Spleen (tissue), 11 donors: ENCODE measurements at regions not wholly inside any gene's neighbourhood (a gene's known extent, or its start where the extent isn't known, plus 50 kb on each side); places are given as distances from the start of the nearest gene placed in this dataset.

Source experiments
- DNase-seq: peaks from one replicate; pipeline ENCODE4 v3.0.0-alpha.2; 2020
- H3K27ac ChIP-seq, 8 donors: fragments of 200-600 bp; sonication (generic) in 7 of 8; 1 replicate in 4 of 8; 2 replicates in 4 of 8; pipeline versions ENCODE4 v1.5.0 to v1.8.0; 2016 to 2021; ENCODE audit warnings: inconsistent platforms in 4 of 8, mild to moderate bottlenecking in 4 of 8, moderate library complexity in 1 of 8
- H3K27me3 ChIP-seq, 7 donors: fragments of 200-600 bp; sonication (generic) in 6 of 7; replicated peaks in 1 of 7; 1 replicate in 4 of 7; 2 replicates in 3 of 7; pipeline versions ENCODE4 v1.5.0 to v1.8.0; 2016 to 2021; ENCODE audit warnings: inconsistent platforms in 3 of 7, mild to moderate bottlenecking in 1 of 7
- H3K36me3 ChIP-seq, 6 donors: fragments of 200-600 bp; sonication (generic) in 5 of 6; 1 replicate in 4 of 6; 2 replicates in 2 of 6; pipeline versions ENCODE4 v1.5.0 to v1.8.0; 2016 to 2021; ENCODE audit warnings: inconsistent platforms in 2 of 6
- H3K4me1 ChIP-seq, 6 donors: fragments of 200-600 bp; sonication (generic) in 5 of 6; 1 replicate in 3 of 6; 2 replicates in 3 of 6; pipeline versions ENCODE4 v1.5.0 to v1.8.0; 2016 to 2021; ENCODE audit warnings: inconsistent platforms in 3 of 6
- H3K4me3 ChIP-seq, 8 donors: fragments of 200-600 bp; sonication (generic) in 7 of 8; 1 replicate in 4 of 8; 2 replicates in 4 of 8; pipeline versions ENCODE4 v1.5.0 to v1.8.0; 2016 to 2021; ENCODE audit warnings: inconsistent platforms in 4 of 8, mild to moderate bottlenecking in 4 of 8, moderate library complexity in 2 of 8
- H3K9me3 ChIP-seq, 8 donors: fragments of 200-600 bp; sonication (generic) in 7 of 8; 1 replicate in 4 of 8; 2 replicates in 4 of 8; pipeline versions ENCODE4 v1.5.0 to v1.8.0; 2016 to 2021; ENCODE audit warnings: inconsistent platforms in 4 of 8
- CTCF ChIP-seq, 11 experiments: fragments of 200-600 bp in 7 of 11; fragments of 450-650 bp in 4 of 11; sonication (generic) in 4 of 11; IDR thresholded peaks in 8 of 11; conservative IDR thresholded peaks in 3 of 11; 1 replicate in 7 of 11; 2 replicates in 4 of 11; pipeline versions ENCODE4 v1.4.0 to v1.8.0; 2016 to 2021; ENCODE audit warnings: antibody characterized with exemption in 11 of 11, inconsistent platforms in 4 of 11, mild to moderate bottlenecking in 1 of 11
- POLR2A ChIP-seq, 3 donors: fragments of 450-650 bp; IDR thresholded peaks; one replicate each; pipeline ENCODE4 v1.5.1; 2017; ENCODE audit warnings: antibody characterized with exemption in 3 of 3, mild to moderate bottlenecking in 1 of 3
- POLR2AphosphoS5 ChIP-seq, 3 donors: sonication (generic); formaldehyde crosslinking; IDR thresholded peaks; one replicate each; pipeline ENCODE4 v1.5.1; 2017; ENCODE audit warnings: antibody characterized with exemption in 3 of 3
- WGBS, 5 donors: extraction: QIAGEN DNeasy Blood & Tissue Kit in 3 of 5; methylation state at CpG; one replicate each; pipeline versions ENCODE4 v1.1.5 to v1.1.7; 2013 to 2018; 5-methylcytosine and 5-hydroxymethylcytosine counted together
- intact Hi-C: fragments of 100-400 bp; cut with DNase I; formaldehyde crosslinking; loops from one replicate; pipeline ENCODE4 v1.15.0; 2023; ENCODE audit warnings: low total_unique reads
- donor health status: healthy with polysubstance abuse.
- donor health status: DM: no; HTN: no; CAD: no; lungs with moderate emphysema.
- donor health status: DM: no; HTN: no; CAD: no.
- donor health status: Bipolar disorder and iron deficiency.
- donor health status: healthy.
- donor health status: DM: no; HTN: no; CAD: no.
- donor health status: DM: yes; HTN: yes; CAD: no.

DNA sequence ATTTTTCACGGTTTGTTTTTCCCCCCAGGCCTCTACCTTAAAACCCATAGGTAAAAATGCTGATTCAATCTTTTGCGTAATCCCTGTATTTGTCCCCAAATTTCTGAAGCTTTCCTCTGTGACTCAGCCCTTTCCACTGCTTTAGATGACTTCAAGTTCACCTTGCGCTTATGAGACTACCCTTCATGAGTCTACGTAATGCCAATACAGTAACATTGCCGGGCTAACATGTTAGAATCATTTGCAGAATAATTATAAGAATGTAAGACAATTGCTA lies 283.0 kb downstream of the TMX3 start:
- no peak overlapping the region for H3K27ac ChIP-seq
- no peak for DNase-seq
- no peak overlapping the region for H3K4me3 ChIP-seq
- TF ChIP-seq POLR2A (IDR thresholded peaks at IDR 0.05) (no peak), CTCF (IDR thresholded peaks at IDR 0.05 in 8 of 11, conservative IDR thresholded peaks at IDR 0.05 in 3 of 11) (no peak), POLR2AphosphoS5 (IDR thresholded peaks at IDR 0.05) (no peak)
- H3K4me1 ChIP-seq = no peaks in the 10 kb centered on the region
- no peaks in the 10 kb centered on the region for H3K27me3 ChIP-seq
- H3K36me3 ChIP-seq = no peaks in the 10 kb centered on the region
- intact Hi-C loops = no loop called here
- 86 to 98% (median 92%) methylated on average over 5 of the region's 5 CpGs for WGBS, 5 donors
- H3K9me3 ChIP-seq = peaks cover 0 to 11% (median 0%) of the 10 kb centered on the region in 8 donors

DNA sequence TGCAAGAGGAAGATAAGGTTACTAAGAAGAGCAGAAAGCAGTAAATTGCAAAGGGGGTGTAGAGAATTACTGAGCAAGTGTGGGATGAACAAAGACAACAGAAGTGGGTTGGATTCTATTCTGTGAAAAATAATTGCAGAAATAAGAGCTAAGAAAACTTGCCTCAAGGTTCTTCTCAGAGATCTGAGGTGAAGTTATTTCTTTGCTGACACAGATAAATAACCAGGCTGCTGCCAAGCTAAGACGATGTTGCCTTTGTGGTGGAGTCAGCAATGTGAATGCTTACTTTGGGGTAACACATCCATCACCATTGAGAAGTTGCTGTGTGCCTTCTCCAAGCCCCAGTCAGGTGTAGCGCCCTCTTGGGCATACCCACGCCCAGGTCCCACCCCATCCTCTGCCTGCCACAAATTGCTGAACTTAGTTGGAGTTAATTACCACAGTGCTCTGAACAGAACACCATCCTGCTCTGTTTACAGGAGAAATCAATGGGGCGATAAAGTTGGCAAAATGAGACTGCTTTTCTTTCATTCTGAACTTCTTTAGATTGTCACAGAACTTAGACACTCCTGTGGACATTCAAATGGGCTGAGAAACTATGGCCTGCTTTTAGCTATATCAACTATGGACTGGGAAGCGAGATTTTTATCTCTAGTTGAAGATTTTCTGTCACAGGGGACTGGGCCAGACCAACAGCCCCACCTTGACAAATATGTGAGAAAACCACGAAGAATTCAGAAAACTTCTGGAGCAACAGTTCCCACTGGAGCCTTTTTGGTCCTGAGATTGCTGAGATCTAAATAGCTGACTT lies 283.6 kb downstream of the TMX3 start:
- WGBS, 5 donors = 67 to 80% (median 76%) methylated on average over 5 to 6 of the region's 6 CpGs
- TF ChIP-seq CTCF (IDR thresholded peaks at IDR 0.05 in 8 of 11, conservative IDR thresholded peaks at IDR 0.05 in 3 of 11) (no peak), POLR2AphosphoS5 (IDR thresholded peaks at IDR 0.05) (no peak), POLR2A (IDR thresholded peaks at IDR 0.05) (no peak)

GRCh38 chr18:68429841-68430240 lies 285.1 kb downstream of the TMX3 start:
- DNase-seq = no peak
- TF ChIP-seq POLR2A (IDR thresholded peaks at IDR 0.05) = no peak
- TF ChIP-seq POLR2AphosphoS5 (IDR thresholded peaks at IDR 0.05) = no peak
- no peak for TF ChIP-seq CTCF (IDR thresholded peaks at IDR 0.05 in 8 of 11, conservative IDR thresholded peaks at IDR 0.05 in 3 of 11)
- intact Hi-C loops = no loop called here
- Histone ChIP-seq H3K27ac (no peak overlapping the region), H3K4me3 (no peak overlapping the region), H3K9me3 (no peaks in the 10 kb centered on the region), H3K4me1 (no peaks in the 10 kb centered on the region), H3K27me3 (no peaks in the 10 kb centered on the region), H3K36me3 (no peaks in the 10 kb centered on the region)
- WGBS, 5 donors = 55 to 65% (median 57%) methylated on average over 2 of the region's 2 CpGs

More for the DNA sequence above, 283.6 kb downstream of the TMX3 start:
- no peak for DNase-seq
- Histone ChIP-seq H3K36me3 (no peaks in the 10 kb centered on the region), H3K27ac (no peak overlapping the region), H3K4me1 (no peaks in the 10 kb centered on the region), H3K9me3 (peaks cover 0 to 6% (median 0%) of the 10 kb centered on the region in 8 donors), H3K4me3 (no peak overlapping the region), H3K27me3 (no peaks in the 10 kb centered on the region)
- intact Hi-C loops = no loop called here

GRCh38 chr18:68429111-68429510 lies 285.8 kb downstream of the TMX3 start:
- no peaks in the 10 kb centered on the region for H3K9me3 ChIP-seq
- H3K4me3 ChIP-seq = no peak overlapping the region
- H3K4me1 ChIP-seq = no peaks in the 10 kb centered on the region
- 83 to 97% (median 87%) methylated on average over 6 of the region's 6 CpGs for WGBS, 5 donors
- no peak for TF ChIP-seq POLR2A (IDR thresholded peaks at IDR 0.05)
- TF ChIP-seq POLR2AphosphoS5 (IDR thresholded peaks at IDR 0.05) = no peak
- no peak for TF ChIP-seq CTCF (IDR thresholded peaks at IDR 0.05 in 8 of 11, conservative IDR thresholded peaks at IDR 0.05 in 3 of 11)
- no peak for DNase-seq
- no peaks in the 10 kb centered on the region for H3K36me3 ChIP-seq
- H3K27ac ChIP-seq = no peak overlapping the region
- intact Hi-C loops = no loop called here
- no peaks in the 10 kb centered on the region for H3K27me3 ChIP-seq
